ENCODE measurements at regions not wholly inside any gene's neighbourhood (a gene's known extent, or its start where the extent isn't known, plus 50 kb on each side); places are given as distances from the start of the nearest gene placed in this dataset.
"Not testable (repeated sequence)": the region's sequence is repeated elsewhere in the genome, so short reads cannot be mapped to it uniquely, and the experiment has no call there.

DNA sequence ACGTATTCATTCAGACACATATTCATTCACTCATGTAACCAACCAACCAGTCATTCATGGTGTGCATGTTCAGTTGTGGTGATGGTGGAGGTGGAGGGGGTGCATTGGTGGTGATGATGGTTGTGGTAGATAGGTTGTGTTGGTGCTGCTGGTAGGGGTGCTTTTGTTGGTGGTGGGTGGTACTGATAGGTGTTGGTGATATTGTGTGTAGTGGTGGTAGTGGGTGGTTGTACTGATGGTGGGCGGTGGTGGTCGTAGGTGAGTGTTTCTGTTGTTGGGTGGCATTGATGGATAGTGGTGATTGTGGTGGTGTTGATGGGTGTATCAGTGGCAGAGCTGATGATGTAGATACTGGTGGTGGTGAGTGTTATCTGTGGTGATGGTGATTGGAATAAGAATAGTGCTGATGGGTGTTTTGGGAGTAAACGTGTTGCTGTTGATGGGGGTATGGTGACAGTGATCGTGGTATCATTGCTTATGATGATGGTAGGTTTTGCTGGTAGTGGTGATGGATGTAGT, 59.8 kb upstream of the SHB start:
- Histone ChIP-seq H3K36me3 (no peaks in the 10 kb centered on the region), H3K9me3 (no peaks in the 10 kb centered on the region), H3K4me1 (peaks cover 9% of the 10 kb centered on the region), H3K27ac (no peak overlapping the region), H3K4me3 (no peak overlapping the region), H3K27me3 (peaks cover 4% of the 10 kb centered on the region)
- no peak for DNase-seq (ENCODE audit: low spot score in 2 of 2)
- WGBS: 90% methylated on average over 5 of the region's 5 CpGs
- TF ChIP-seq, protein P1, sequence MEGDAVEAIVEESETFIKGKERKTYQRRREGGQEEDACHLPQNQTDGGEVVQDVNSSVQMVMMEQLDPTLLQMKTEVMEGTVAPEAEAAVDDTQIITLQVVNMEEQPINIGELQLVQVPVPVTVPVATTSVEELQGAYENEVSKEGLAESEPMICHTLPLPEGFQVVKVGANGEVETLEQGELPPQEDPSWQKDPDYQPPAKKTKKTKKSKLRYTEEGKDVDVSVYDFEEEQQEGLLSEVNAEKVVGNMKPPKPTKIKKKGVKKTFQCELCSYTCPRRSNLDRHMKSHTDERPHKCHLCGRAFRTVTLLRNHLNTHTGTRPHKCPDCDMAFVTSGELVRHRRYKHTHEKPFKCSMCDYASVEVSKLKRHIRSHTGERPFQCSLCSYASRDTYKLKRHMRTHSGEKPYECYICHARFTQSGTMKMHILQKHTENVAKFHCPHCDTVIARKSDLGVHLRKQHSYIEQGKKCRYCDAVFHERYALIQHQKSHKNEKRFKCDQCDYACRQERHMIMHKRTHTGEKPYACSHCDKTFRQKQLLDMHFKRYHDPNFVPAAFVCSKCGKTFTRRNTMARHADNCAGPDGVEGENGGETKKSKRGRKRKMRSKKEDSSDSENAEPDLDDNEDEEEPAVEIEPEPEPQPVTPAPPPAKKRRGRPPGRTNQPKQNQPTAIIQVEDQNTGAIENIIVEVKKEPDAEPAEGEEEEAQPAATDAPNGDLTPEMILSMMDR (IDR thresholded peaks at IDR 0.05): no peak
- TF ChIP-seq POLR2A (IDR thresholded peaks at IDR 0.05): no peak
- TF ChIP-seq EP300 (IDR thresholded peaks at IDR 0.05): no peak
- no peak for TF ChIP-seq POLR2AphosphoS5 (IDR thresholded peaks at IDR 0.05)

DNA sequence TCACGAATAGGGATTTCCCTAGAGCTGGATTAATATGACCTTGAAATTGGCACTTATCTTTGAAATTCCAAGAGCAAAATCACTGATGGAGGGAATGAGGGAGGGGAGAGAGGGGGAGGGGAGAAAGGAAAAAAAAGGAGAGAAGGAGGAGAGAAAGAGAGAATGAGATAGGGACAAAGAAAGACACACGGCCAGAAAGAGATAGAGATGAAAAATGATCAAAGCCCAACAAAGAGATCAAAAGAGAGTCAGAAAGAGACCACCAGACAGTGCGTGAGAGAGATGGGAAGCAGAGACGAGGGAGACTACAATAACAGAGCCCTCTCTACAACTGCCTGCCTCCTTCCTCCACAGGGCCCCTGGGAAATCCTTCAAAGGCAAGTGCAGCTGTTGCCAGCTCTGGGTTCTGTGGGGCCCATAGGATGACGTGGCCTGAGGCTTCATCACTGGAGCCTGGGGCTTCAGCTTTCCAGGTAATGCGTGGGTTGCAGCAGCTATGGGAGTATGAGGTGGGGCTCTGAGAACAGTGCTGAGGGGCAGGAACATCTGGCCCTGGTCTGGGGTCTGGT, 58.3 kb upstream of the SHB start:
- H3K9me3 ChIP-seq: no peaks in the 10 kb centered on the region
- DNase-seq (ENCODE audit: low spot score in 2 of 2): no peak
- no peak for TF ChIP-seq EP300 (IDR thresholded peaks at IDR 0.05)
- TF ChIP-seq POLR2A (IDR thresholded peaks at IDR 0.05): no peak
- no peak for TF ChIP-seq POLR2AphosphoS5 (IDR thresholded peaks at IDR 0.05)
- TF ChIP-seq, protein P1 (IDR thresholded peaks at IDR 0.05): no peak
- WGBS: 61% methylated on average over 6 of the region's 6 CpGs
- H3K36me3 ChIP-seq: no peaks in the 10 kb centered on the region
- H3K27ac ChIP-seq: no peak overlapping the region
- peaks cover 9% of the 10 kb centered on the region for H3K4me1 ChIP-seq
- H3K27me3 ChIP-seq: peaks cover 4% of the 10 kb centered on the region
- H3K4me3 ChIP-seq: no peak overlapping the region

DNA sequence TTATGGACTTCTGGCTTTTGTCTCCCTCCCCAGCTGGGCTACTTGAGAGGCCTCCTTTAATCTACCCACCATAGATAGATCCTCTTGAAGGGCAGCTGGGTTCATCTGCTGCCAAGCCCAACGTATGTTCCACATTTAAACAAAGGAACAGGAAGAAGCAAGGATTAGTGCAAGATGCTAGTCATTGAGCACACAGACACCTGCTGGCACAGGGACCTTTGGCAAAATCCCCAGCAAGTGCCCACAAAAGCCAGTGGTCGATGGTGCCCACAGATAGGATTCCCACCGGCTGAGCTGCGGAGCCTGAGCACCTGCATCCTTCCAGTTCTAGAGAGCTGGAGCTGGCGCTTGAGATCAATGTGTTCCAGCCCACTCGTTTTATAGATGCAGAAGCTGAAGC, 57.7 kb upstream of the SHB start:
- peaks cover 4% of the 10 kb centered on the region for H3K27me3 ChIP-seq
- TF ChIP-seq POLR2AphosphoS5 (IDR thresholded peaks at IDR 0.05): no peak
- no peak for TF ChIP-seq POLR2A (IDR thresholded peaks at IDR 0.05)
- TF ChIP-seq, protein P1 (IDR thresholded peaks at IDR 0.05): no peak
- no peak for TF ChIP-seq EP300 (IDR thresholded peaks at IDR 0.05)
- H3K4me3 ChIP-seq: no peak overlapping the region
- no peak for DNase-seq (ENCODE audit: low spot score in 2 of 2)
- no peaks in the 10 kb centered on the region for H3K9me3 ChIP-seq
- no peaks in the 10 kb centered on the region for H3K36me3 ChIP-seq
- no peak overlapping the region for H3K27ac ChIP-seq
- H3K4me1 ChIP-seq: peaks cover 9% of the 10 kb centered on the region
- WGBS: 64% methylated on average over 6 of the region's 6 CpGs

DNA sequence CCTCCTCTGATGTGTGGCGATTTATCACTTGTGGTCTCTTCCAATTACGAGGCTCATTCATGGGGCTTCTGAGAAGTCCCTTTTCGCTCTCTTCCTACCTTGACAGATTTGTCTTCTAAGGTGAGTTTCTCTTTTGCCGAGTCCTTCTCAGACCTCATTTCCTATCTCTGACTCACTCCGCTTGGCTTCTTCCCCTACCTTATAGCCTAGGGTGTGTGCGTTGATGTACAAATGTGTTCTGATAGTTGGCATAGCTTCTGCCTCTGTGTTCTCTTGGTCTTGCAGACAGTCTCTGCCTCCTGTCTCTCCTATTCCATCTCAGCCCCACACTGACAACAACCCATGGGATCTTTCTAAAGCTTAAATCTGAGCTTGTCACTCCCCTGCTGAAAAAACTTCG, 56.9 kb upstream of the SHB start:
- Histone ChIP-seq H3K36me3 (no peaks in the 10 kb centered on the region), H3K4me3 (no peak overlapping the region), H3K27ac (no peak overlapping the region), H3K9me3 (no peaks in the 10 kb centered on the region), H3K4me1 (peaks cover 9% of the 10 kb centered on the region), H3K27me3 (peaks cover 4% of the 10 kb centered on the region)
- WGBS: 43% methylated on average over 7 of the region's 7 CpGs
- TF ChIP-seq EP300 (IDR thresholded peaks at IDR 0.05): no peak
- TF ChIP-seq, protein P1 (IDR thresholded peaks at IDR 0.05): no peak
- TF ChIP-seq POLR2AphosphoS5 (IDR thresholded peaks at IDR 0.05): no peak
- no peak for TF ChIP-seq POLR2A (IDR thresholded peaks at IDR 0.05)
- DNase-seq (ENCODE audit: low spot score in 2 of 2): no peak

DNA sequence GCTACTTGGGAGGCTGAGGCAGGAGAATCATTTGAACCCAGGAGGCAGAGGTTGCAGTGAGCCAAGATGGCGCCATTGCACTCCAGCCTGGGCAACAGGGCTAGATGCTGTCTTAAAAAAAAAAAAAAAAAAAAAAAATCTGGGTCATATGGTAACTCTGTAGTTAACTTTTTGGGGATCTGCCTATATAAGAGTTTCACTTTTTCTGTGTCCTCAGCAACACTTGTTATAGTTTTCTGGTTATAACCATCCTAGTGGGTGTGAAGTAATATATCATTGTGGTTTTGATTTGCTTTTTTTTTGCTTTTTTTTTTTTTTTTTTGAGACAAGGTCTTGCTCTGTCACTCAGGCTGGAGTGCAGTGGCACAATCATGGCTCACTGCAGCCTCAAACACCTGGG, 54.3 kb upstream of the SHB start:
- not testable (repeated sequence) for H3K9me3 ChIP-seq; H3K4me1 ChIP-seq; H3K27ac ChIP-seq; H3K27me3 ChIP-seq; H3K4me3 ChIP-seq; H3K36me3 ChIP-seq; DNase-seq (ENCODE audit: low spot score in 2 of 2)
- WGBS: 93% methylated on average over 1 of the region's 1 CpG

DNA sequence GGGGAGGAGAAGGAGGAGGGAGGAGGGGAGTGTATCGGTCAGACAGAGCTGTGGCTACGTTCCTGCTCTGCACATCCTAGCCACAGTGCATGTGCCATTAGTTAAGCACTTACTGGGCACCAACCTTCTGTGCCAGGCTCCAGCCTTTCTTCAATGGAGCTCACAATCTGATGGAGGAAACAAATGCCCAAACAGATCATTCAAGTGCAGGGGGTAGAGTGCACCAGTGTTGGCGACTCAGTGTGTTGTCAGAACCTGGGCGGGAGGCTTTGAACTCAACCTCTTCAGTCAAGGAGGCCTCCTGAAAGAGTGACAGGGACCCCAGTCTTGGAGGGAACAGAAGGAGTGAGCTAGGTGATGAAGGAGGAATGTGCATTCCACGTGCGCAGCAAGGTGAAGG, 51.9 kb upstream of the SHB start:
- Histone ChIP-seq H3K4me1 (no peaks in the 10 kb centered on the region), H3K4me3 (no peak overlapping the region), H3K27me3 (no peaks in the 10 kb centered on the region), H3K36me3 (no peaks in the 10 kb centered on the region), H3K9me3 (no peaks in the 10 kb centered on the region), H3K27ac (no peak overlapping the region)
- 87% methylated on average over 5 of the region's 6 CpGs for WGBS
- peak in 1 of 2 donors; percentile 67 for DNase-seq (ENCODE audit: low spot score in 2 of 2)
- TF ChIP-seq, protein P1 (IDR thresholded peaks at IDR 0.05): no peak
